ENCODE measurements at regions not wholly inside any gene's neighbourhood (a gene's known extent, or its start where the extent isn't known, plus 50 kb on each side); places are given as distances from the start of the nearest gene placed in this dataset.

DNA sequence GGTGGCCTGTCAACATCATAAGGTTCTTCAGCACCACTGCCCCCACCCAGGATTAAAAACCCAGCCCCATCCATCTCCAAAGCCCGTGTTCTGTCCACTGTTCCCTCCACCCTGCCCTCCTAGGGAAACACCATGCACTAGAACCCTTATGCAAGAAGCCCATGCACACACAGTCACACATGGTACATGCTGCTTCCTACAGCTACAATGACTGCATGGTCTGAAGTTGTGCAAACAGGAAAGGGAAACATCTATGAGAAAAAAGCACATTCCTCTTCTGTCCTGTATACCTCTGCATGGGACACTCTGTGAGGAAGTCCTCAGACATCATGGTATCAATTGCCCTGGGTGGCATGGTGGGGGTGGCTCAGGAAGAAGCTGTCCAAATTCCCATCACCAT, 108.6 kb upstream of the MRPS22 start:
- no peaks in the 10 kb centered on the region for H3K4me1 ChIP-seq (ENCODE audit: control insufficient read depth in 2 of 2, insufficient read depth in 2 of 2, low read length in 2 of 2)
- 84% methylated on average over 1 of the region's 1 CpG for WGBS
- no peak for DNase-seq (ENCODE audit: low read depth in 6 of 9, low spot score in 9 of 9)

DNA sequence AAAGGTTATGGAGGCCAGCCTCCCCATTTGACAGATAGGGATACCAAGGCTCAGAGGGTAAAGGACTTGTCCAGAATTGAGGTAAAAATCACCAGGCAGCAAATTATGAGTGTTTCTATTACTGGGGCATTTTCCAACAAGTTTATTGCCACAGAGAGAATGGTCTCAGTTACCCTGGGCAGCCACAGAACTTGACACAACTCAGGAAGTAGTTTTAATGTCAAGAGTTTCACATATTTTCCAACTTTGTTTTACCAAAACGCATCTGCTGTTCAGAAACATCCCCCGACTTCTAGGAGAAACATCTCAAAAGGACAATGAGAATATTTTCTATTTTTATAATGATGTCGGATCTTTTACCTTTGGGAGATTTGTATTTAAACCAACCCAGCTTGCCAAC, 107.5 kb upstream of the MRPS22 start:
- no peak for DNase-seq (ENCODE audit: low read depth in 6 of 9, low spot score in 9 of 9)
- no peak overlapping the region for H3K27ac ChIP-seq (ENCODE audit: low read depth in 1 of 2, low read length in 1 of 2)
- H3K4me3 ChIP-seq (ENCODE audit: low read length in 2 of 2) = no peak overlapping the region
- no peaks in the 10 kb centered on the region for H3K4me1 ChIP-seq (ENCODE audit: control insufficient read depth in 2 of 2, insufficient read depth in 2 of 2, low read length in 2 of 2)
- peaks cover 0 to 3% of the 10 kb centered on the region in 2 donors for H3K27me3 ChIP-seq (ENCODE audit: control insufficient read depth in 2 of 2, insufficient read depth in 1 of 2, low read length in 1 of 2)
- H3K36me3 ChIP-seq (ENCODE audit: control insufficient read depth in 2 of 2, insufficient read depth in 2 of 2, low read length in 1 of 2) = no peaks in the 10 kb centered on the region
- no peaks in the 10 kb centered on the region for H3K9me3 ChIP-seq (ENCODE audit: control insufficient read depth in 2 of 2, insufficient read depth in 1 of 2, low read length in 1 of 2)
- 90% methylated on average over 3 of the region's 3 CpGs for WGBS

More for the DNA sequence above, 108.6 kb upstream of the MRPS22 start:
- H3K36me3 ChIP-seq (ENCODE audit: control insufficient read depth in 2 of 2, insufficient read depth in 2 of 2, low read length in 1 of 2) = no peaks in the 10 kb centered on the region
- peaks cover 0 to 3% of the 10 kb centered on the region in 2 donors for H3K27me3 ChIP-seq (ENCODE audit: control insufficient read depth in 2 of 2, insufficient read depth in 1 of 2, low read length in 1 of 2)
- no peaks in the 10 kb centered on the region for H3K9me3 ChIP-seq (ENCODE audit: control insufficient read depth in 2 of 2, insufficient read depth in 1 of 2, low read length in 1 of 2)
- no peak overlapping the region for H3K4me3 ChIP-seq (ENCODE audit: low read length in 2 of 2)
- H3K27ac ChIP-seq (ENCODE audit: low read depth in 1 of 2, low read length in 1 of 2) = no peak overlapping the region

DNA sequence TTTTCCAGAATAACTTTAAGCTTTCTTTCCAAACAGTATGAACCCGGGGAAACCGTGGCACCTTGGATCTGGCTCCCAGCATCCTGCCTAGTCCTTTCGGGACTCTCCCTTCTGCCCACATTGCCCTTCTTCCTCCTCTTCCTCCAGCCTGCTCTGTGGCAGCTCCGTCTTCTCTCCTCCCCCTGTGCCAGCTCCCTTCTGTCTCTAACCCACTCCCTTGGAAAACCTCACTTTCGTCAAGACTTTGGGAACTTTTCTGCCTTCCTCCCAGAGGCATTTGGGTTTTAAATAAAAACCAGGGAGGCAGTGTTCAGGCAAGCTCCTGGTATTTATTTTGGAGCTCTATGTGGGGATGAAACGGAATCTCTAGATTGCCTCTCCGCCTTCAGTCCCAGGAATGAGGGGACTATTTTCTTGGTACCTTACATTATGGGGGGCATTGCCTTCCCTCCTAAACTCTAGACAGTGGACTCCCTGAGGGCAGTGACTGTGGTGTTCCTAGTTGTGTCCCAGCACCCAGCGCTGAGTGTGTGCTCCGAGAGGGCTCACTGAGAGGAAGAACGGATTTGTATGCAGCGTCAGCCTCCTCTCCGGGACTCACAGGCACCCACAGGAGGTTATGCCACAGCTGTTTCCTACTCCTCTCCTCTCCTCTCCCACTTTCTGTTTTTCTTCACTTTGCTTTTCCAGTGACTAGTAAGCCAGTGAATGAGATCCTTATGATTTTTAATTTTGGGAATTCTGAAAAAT, 105.4 kb upstream of the MRPS22 start:
- Histone ChIP-seq H3K27ac (ENCODE audit: low read depth in 1 of 2, low read length in 1 of 2) (no peak overlapping the region), H3K9me3 (ENCODE audit: control insufficient read depth in 2 of 2, insufficient read depth in 1 of 2, low read length in 1 of 2) (no peaks in the 10 kb centered on the region), H3K27me3 (ENCODE audit: control insufficient read depth in 2 of 2, insufficient read depth in 1 of 2, low read length in 1 of 2) (peaks cover 0 to 3% of the 10 kb centered on the region in 2 donors), H3K4me3 (ENCODE audit: low read length in 2 of 2) (no peak overlapping the region), H3K4me1 (ENCODE audit: control insufficient read depth in 2 of 2, insufficient read depth in 2 of 2, low read length in 2 of 2) (no peaks in the 10 kb centered on the region), H3K36me3 (ENCODE audit: control insufficient read depth in 2 of 2, insufficient read depth in 2 of 2, low read length in 1 of 2) (no peaks in the 10 kb centered on the region)
- WGBS = 57% methylated on average over 12 of the region's 12 CpGs
- DNase-seq (ENCODE audit: low read depth in 6 of 9, low spot score in 9 of 9) = no peak

DNA sequence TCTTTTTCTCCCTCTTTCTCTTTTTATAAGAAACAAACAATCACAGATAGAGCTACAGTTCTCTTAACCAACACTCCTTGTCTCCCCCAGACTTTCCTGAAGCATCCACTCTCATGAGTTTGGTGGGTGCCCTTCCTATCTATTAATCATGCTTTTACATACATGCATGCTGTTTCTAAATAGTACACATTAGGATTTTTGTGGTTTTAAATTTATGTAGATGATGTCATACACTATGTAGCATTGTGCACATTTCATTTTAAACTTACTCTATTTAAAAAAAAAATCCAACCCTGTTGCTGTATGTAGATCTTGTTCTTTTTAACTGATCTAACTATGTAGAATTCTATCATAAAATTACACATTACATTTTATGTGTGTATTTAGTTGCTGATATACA, 104.3 kb upstream of the MRPS22 start:
- Histone ChIP-seq H3K27ac (ENCODE audit: low read depth in 1 of 2, low read length in 1 of 2) (no peak overlapping the region), H3K4me3 (ENCODE audit: low read length in 2 of 2) (no peak overlapping the region), H3K4me1 (ENCODE audit: control insufficient read depth in 2 of 2, insufficient read depth in 2 of 2, low read length in 2 of 2) (no peaks in the 10 kb centered on the region), H3K9me3 (ENCODE audit: control insufficient read depth in 2 of 2, insufficient read depth in 1 of 2, low read length in 1 of 2) (no peaks in the 10 kb centered on the region), H3K27me3 (ENCODE audit: control insufficient read depth in 2 of 2, insufficient read depth in 1 of 2, low read length in 1 of 2) (peaks cover 0 to 3% of the 10 kb centered on the region in 2 donors), H3K36me3 (ENCODE audit: control insufficient read depth in 2 of 2, insufficient read depth in 2 of 2, low read length in 1 of 2) (no peaks in the 10 kb centered on the region)
- DNase-seq (ENCODE audit: low read depth in 6 of 9, low spot score in 9 of 9) = no peak

DNA sequence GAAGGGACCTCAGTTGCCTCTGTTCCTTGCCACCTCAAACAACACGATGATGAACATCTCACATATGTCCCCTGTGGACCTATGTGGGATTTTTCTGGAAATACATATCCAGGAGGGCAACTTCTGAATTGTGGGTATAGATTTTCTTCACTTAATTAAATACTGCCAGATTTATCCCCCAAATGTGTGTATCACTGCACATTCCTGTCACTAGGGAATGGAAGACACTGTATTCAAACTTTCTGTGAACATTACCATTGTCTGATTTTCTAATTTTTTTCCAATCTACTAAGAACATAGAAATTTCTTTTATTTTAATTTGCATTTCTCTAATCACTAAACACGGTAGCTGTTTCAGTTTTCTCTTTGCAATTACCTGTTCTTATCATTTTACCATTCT, 102.0 kb upstream of the MRPS22 start:
- Histone ChIP-seq H3K27ac (ENCODE audit: low read depth in 1 of 2, low read length in 1 of 2) (no peak overlapping the region), H3K36me3 (ENCODE audit: control insufficient read depth in 2 of 2, insufficient read depth in 2 of 2, low read length in 1 of 2) (no peaks in the 10 kb centered on the region), H3K9me3 (ENCODE audit: control insufficient read depth in 2 of 2, insufficient read depth in 1 of 2, low read length in 1 of 2) (no peaks in the 10 kb centered on the region), H3K27me3 (ENCODE audit: control insufficient read depth in 2 of 2, insufficient read depth in 1 of 2, low read length in 1 of 2) (peaks cover 0 to 3% of the 10 kb centered on the region in 2 donors), H3K4me3 (ENCODE audit: low read length in 2 of 2) (no peak overlapping the region), H3K4me1 (ENCODE audit: control insufficient read depth in 2 of 2, insufficient read depth in 2 of 2, low read length in 2 of 2) (no peaks in the 10 kb centered on the region)
- WGBS = 88% methylated on average over 2 of the region's 2 CpGs
- DNase-seq (ENCODE audit: low read depth in 6 of 9, low spot score in 9 of 9) = no peak

DNA sequence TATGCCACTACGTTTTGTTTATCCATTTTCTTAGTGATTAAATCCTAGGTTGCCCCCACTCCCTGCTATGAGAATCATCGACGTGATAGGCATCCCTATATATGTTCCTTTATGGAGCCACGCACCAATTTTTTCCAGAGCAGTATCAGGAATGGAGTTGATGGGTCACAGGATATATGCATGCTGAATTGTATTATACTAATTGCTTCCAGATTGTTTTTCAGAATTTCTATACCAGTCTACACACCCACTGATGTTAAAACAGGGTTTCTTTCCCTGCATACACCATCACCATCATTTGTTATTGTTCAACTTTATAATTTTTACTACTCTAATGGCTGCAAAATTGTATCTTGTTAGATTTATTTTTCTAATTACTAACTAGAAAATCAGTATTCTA, 100.1 kb upstream of the MRPS22 start:
- Histone ChIP-seq H3K36me3 (ENCODE audit: control insufficient read depth in 2 of 2, insufficient read depth in 2 of 2, low read length in 1 of 2) (no peaks in the 10 kb centered on the region), H3K9me3 (ENCODE audit: control insufficient read depth in 2 of 2, insufficient read depth in 1 of 2, low read length in 1 of 2) (no peaks in the 10 kb centered on the region), H3K27me3 (ENCODE audit: control insufficient read depth in 2 of 2, insufficient read depth in 1 of 2, low read length in 1 of 2) (peaks cover 0 to under 1% of the 10 kb centered on the region in 2 donors), H3K4me3 (ENCODE audit: low read length in 2 of 2) (no peak overlapping the region), H3K27ac (ENCODE audit: low read depth in 1 of 2, low read length in 1 of 2) (no peak overlapping the region), H3K4me1 (ENCODE audit: control insufficient read depth in 2 of 2, insufficient read depth in 2 of 2, low read length in 2 of 2) (no peaks in the 10 kb centered on the region)
- WGBS = 88% methylated on average over 4 of the region's 4 CpGs
- DNase-seq (ENCODE audit: low read depth in 6 of 9, low spot score in 9 of 9) = no peak

DNA sequence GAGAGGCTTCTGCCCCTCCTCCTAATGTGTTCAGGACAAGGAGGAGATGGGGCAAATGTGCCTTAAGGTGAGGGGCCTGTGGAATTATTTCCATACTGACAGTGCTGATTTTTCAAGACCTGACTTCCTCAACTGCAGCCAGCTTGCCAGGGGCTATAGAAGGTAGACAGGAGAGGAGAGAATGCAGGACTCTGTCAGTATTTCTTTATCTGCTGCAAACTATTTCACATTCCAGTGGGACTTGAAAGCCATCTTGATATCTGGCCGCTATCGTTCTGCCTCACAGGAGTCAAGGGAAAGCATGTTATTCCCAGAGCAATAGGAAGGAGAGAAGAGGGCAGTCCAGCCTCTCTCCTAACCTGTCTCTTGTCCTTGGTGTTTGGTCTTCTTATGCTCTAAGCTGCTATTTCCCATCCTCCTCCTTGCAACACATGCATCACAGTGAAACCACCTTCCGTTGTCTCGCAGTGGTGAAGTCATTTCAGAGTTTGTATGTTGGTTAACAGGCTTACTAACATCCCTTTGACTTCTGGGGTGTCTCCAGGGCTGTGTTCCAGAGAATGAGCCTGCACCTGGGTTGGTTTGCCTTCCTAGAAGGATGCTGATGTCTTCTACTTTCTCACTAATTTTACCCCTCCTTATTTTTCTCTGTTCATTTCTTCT, 95.1 kb upstream of the MRPS22 start:
- Histone ChIP-seq H3K9me3 (ENCODE audit: control insufficient read depth in 2 of 2, insufficient read depth in 1 of 2, low read length in 1 of 2) (no peaks in the 10 kb centered on the region), H3K4me3 (ENCODE audit: low read length in 2 of 2) (no peak overlapping the region), H3K27ac (ENCODE audit: low read depth in 1 of 2, low read length in 1 of 2) (no peak overlapping the region), H3K4me1 (ENCODE audit: control insufficient read depth in 2 of 2, insufficient read depth in 2 of 2, low read length in 2 of 2) (no peaks in the 10 kb centered on the region), H3K36me3 (ENCODE audit: control insufficient read depth in 2 of 2, insufficient read depth in 2 of 2, low read length in 1 of 2) (no peaks in the 10 kb centered on the region), H3K27me3 (ENCODE audit: control insufficient read depth in 2 of 2, insufficient read depth in 1 of 2, low read length in 1 of 2) (peaks cover 0 to 2% of the 10 kb centered on the region in 2 donors)
- 93% methylated on average over 4 of the region's 4 CpGs for WGBS
- no peak for DNase-seq (ENCODE audit: low read depth in 6 of 9, low spot score in 9 of 9)

DNA sequence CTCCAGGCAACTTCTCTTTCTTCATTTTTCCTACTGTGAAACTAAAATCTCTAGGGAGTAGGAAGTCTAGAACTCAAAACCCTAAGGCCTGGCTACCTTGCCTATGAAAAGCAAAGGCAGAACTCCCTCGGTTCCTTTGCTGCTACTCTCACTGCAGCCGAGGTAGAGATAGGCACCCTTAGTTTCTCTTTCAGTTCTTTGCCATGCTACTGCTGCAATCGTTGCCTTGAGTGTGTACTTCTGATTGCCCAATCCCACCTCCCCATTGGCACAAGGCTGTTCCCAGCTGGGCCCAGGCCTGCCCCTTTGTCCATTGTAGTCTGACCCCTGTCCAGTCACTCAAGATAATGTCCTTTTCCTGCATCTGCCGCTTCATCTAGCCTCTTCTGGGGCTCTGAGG, 92.3 kb upstream of the MRPS22 start:
- Histone ChIP-seq H3K27me3 (ENCODE audit: control insufficient read depth in 2 of 2, insufficient read depth in 1 of 2, low read length in 1 of 2) (peaks cover 0 to 2% of the 10 kb centered on the region in 2 donors), H3K4me3 (ENCODE audit: low read length in 2 of 2) (no peak overlapping the region), H3K9me3 (ENCODE audit: control insufficient read depth in 2 of 2, insufficient read depth in 1 of 2, low read length in 1 of 2) (no peaks in the 10 kb centered on the region), H3K36me3 (ENCODE audit: control insufficient read depth in 2 of 2, insufficient read depth in 2 of 2, low read length in 1 of 2) (no peaks in the 10 kb centered on the region), H3K4me1 (ENCODE audit: control insufficient read depth in 2 of 2, insufficient read depth in 2 of 2, low read length in 2 of 2) (no peaks in the 10 kb centered on the region), H3K27ac (ENCODE audit: low read depth in 1 of 2, low read length in 1 of 2) (no peak overlapping the region)
- WGBS = 87% methylated on average over 4 of the region's 4 CpGs
- DNase-seq (ENCODE audit: low read depth in 6 of 9, low spot score in 9 of 9) = no peak

DNA sequence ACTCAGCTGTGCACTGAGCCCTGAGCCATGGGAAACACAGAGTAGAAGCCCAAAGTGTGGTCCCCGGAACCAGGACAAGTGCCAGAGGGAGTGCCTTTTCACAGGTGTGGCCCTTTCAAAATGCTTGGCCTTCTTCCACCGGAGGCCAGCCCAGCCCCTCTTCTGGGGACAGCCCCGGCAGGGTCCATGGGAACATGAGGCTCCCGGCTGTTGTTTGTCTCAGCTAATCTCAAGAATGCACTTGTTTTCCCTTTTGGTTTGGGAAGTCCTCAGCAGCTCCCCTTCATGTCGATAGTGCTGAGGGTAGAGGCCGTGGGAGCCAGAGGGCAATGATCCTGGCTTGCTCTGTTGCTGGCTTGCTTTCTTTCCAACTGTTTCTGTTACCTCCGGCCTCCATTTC, 91.1 kb upstream of the MRPS22 start:
- 84% methylated on average over 7 of the region's 7 CpGs for WGBS
- Histone ChIP-seq H3K4me3 (ENCODE audit: low read length in 2 of 2) (no peak overlapping the region), H3K36me3 (ENCODE audit: control insufficient read depth in 2 of 2, insufficient read depth in 2 of 2, low read length in 1 of 2) (no peaks in the 10 kb centered on the region), H3K9me3 (ENCODE audit: control insufficient read depth in 2 of 2, insufficient read depth in 1 of 2, low read length in 1 of 2) (no peaks in the 10 kb centered on the region), H3K4me1 (ENCODE audit: control insufficient read depth in 2 of 2, insufficient read depth in 2 of 2, low read length in 2 of 2) (no peaks in the 10 kb centered on the region), H3K27me3 (ENCODE audit: control insufficient read depth in 2 of 2, insufficient read depth in 1 of 2, low read length in 1 of 2) (peaks cover 0 to 2% of the 10 kb centered on the region in 2 donors), H3K27ac (ENCODE audit: low read depth in 1 of 2, low read length in 1 of 2) (no peak overlapping the region)
- no peak for DNase-seq (ENCODE audit: low read depth in 6 of 9, low spot score in 9 of 9)
